ENCODE measurements at regions not wholly inside any gene's neighbourhood (a gene's known extent, or its start where the extent isn't known, plus 50 kb on each side); places are given as distances from the start of the nearest gene placed in this dataset.

DNA sequence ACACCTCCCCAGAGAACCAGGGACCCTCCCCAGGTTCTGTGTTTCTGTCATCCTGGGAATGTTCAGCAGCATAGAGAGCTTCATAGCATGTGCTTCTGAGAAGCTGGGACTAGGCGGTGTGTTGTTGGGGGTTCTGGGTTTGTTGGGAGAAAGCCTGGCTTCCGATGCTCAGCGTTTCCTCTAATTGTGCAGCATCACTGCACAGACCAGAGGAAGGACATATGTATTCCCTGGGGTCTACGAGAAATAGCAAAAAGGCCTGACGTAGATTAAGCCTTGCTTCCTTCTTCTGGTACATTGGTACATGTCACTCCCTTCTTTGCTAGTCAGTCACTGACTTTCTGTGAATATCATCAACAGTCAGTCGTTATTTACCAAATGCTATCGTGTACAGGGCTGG is 96.9 kb upstream of the SGK1 start:
- 86 to 94% methylated on average over 7 of the region's 7 CpGs for WGBS, 2 experiments (ENCODE audit: low coverage in 1 of 2, low lambda C conversion rate in 2 of 2, missing lambda C conversion rate in 2 of 2)
- Histone ChIP-seq H3K79me2 (ENCODE audit: insufficient read depth) (no peaks in the 10 kb centered on the region), H3K27me3 (replicated peaks; ENCODE audit: insufficient read depth) (no peaks in the 10 kb centered on the region), H3K9me2 (ENCODE audit: insufficient read depth) (no peaks in the 10 kb centered on the region), H3K4me1 (ENCODE audit: insufficient read depth) (peaks cover 17% of the 10 kb centered on the region), H3K4me3 (no peak overlapping the region), H3K27ac (no peak overlapping the region), H3K9ac (no peak overlapping the region), H3K9me3 (ENCODE audit: low read depth) (no peaks in the 10 kb centered on the region), H3K36me3 (ENCODE audit: low read depth) (no peaks in the 10 kb centered on the region), H3K4me2 (ENCODE audit: unreplicated experiment) (no peak overlapping the region), H3F3A (ENCODE audit: insufficient read depth) (peaks cover 8% of the 10 kb centered on the region), H2AFZ (no peak overlapping the region), H4K20me1 (ENCODE audit: insufficient read depth) (no peaks in the 10 kb centered on the region)
- TF ChIP-seq EZH2phosphoT487 (IDR thresholded peaks at IDR 0.05; ENCODE audit: insufficient read depth, low read depth) (no peak), EZH2 (IDR thresholded peaks at IDR 0.05; ENCODE audit: insufficient read depth, poor library complexity, severe bottlenecking) (no peak)
- in situ Hi-C loops (cut with MboI) = loop anchor here (10.0 kb wide), 1 partner anchor 230 kb away; no protein-coding TSS in a partner anchor
- no peak for DNase-seq

DNA sequence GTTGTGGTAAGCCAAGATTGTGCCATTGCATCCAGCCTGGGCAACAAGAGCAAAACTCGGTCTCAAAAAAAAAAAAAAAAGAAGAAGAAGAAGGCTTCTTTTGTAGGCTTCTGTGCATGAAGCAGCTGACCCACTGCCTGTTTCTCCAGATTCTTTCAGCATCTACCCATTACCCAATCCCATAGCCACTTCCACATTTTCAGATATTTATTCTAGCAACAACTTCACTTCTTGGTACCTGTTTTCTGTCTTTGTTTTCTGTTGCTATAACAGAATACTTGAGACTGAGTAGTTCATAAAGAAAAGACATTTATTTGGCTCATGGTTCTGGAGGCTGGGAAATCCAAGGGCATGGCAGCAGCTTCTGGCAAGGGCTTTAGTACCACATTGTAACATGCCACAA is 95.3 kb upstream of the SGK1 start:
- H3K27me3 ChIP-seq (replicated peaks; ENCODE audit: insufficient read depth) = no peaks in the 10 kb centered on the region
- in situ Hi-C loops (cut with MboI) = loop anchor here (10.0 kb wide), 1 partner anchor 228 kb away; no protein-coding TSS in a partner anchor
- no peak overlapping the region for H3K4me2 ChIP-seq (ENCODE audit: unreplicated experiment)
- no peaks in the 10 kb centered on the region for H3K36me3 ChIP-seq (ENCODE audit: low read depth)
- peaks cover 11% of the 10 kb centered on the region for H3K4me1 ChIP-seq (ENCODE audit: insufficient read depth)
- no peak overlapping the region for H3K9ac ChIP-seq
- no peak overlapping the region for H3K4me3 ChIP-seq
- 100% methylated on average over 1 of the region's 1 CpG; no CpG with 5 or more reads in 1 of the 2 experiments for WGBS, 2 experiments (ENCODE audit: low coverage in 1 of 2, low lambda C conversion rate in 2 of 2, missing lambda C conversion rate in 2 of 2)
- no peak overlapping the region for H2AFZ ChIP-seq
- no peaks in the 10 kb centered on the region for H3K79me2 ChIP-seq (ENCODE audit: insufficient read depth)
- TF ChIP-seq EZH2 (IDR thresholded peaks at IDR 0.05; ENCODE audit: insufficient read depth, poor library complexity, severe bottlenecking) (no peak), EZH2phosphoT487 (IDR thresholded peaks at IDR 0.05; ENCODE audit: insufficient read depth, low read depth) (no peak)
- H3K27ac ChIP-seq = no peak overlapping the region
- DNase-seq = no peak
- H3K9me3 ChIP-seq (ENCODE audit: low read depth) = no peaks in the 10 kb centered on the region
- no peaks in the 10 kb centered on the region for H3K9me2 ChIP-seq (ENCODE audit: insufficient read depth)
- peaks cover 6% of the 10 kb centered on the region for H3F3A ChIP-seq (ENCODE audit: insufficient read depth)
- H4K20me1 ChIP-seq (ENCODE audit: insufficient read depth) = no peaks in the 10 kb centered on the region

- Histone ChIP-seq H3K4me2 (ENCODE audit: unreplicated experiment) (no peak overlapping the region), H3K9me3 (ENCODE audit: low read depth) (no peaks in the 10 kb centered on the region), H3K27me3 (replicated peaks; ENCODE audit: insufficient read depth) (no peaks in the 10 kb centered on the region), H3K9ac (no peak overlapping the region), H3K27ac (no peak overlapping the region), H4K20me1 (ENCODE audit: insufficient read depth) (no peaks in the 10 kb centered on the region), H3K9me2 (ENCODE audit: insufficient read depth) (no peaks in the 10 kb centered on the region), H3K36me3 (ENCODE audit: low read depth) (no peaks in the 10 kb centered on the region), H3K79me2 (ENCODE audit: insufficient read depth) (no peaks in the 10 kb centered on the region), H3K4me1 (ENCODE audit: insufficient read depth) (no peaks in the 10 kb centered on the region), H3K4me3 (no peak overlapping the region), H2AFZ (no peak overlapping the region), H3F3A (ENCODE audit: insufficient read depth) (no peaks in the 10 kb centered on the region)
- WGBS, 2 experiments (ENCODE audit: low coverage in 1 of 2, low lambda C conversion rate in 2 of 2, missing lambda C conversion rate in 2 of 2) = 79 to 87% methylated on average over 1 of the region's 1 CpG
- in situ Hi-C loops (cut with MboI) = loop anchor here (10.0 kb wide), 1 partner anchor 226 kb away; no protein-coding TSS in a partner anchor
- no peak for TF ChIP-seq EZH2phosphoT487 (IDR thresholded peaks at IDR 0.05; ENCODE audit: insufficient read depth, low read depth)
- TF ChIP-seq EZH2 (IDR thresholded peaks at IDR 0.05; ENCODE audit: insufficient read depth, poor library complexity, severe bottlenecking) = no peak
- no peak for DNase-seq
Measured at GRCh38 chr6:134410541-134410940, 92.6 kb upstream of the SGK1 start.

DNA sequence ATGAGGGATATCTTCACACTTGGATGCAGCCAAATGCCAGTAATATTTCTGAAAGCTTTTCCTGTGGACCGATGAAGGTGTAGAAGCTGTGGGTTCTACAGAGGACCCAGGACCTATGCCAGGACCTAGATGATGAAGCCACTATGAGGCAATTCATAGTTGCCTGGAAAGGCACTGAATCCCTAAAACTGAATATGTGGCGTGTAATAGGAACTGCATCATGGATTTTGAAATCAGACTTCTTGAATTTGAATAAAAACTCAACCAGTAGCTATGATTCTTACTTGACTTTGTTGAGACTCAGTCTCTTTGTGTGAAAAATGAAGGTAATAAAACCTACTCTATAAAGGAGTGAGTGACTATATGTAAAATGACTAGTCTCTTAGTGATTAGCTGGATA is 89.9 kb upstream of the SGK1 start:
- in situ Hi-C loops (cut with MboI) = no loop called here
- H4K20me1 ChIP-seq (ENCODE audit: insufficient read depth) = no peaks in the 10 kb centered on the region
- H3K27ac ChIP-seq = no peak overlapping the region
- H3F3A ChIP-seq (ENCODE audit: insufficient read depth) = no peaks in the 10 kb centered on the region
- H3K4me3 ChIP-seq = no peak overlapping the region
- no peaks in the 10 kb centered on the region for H3K27me3 ChIP-seq (replicated peaks; ENCODE audit: insufficient read depth)
- peak; percentile 32 for DNase-seq
- no peak overlapping the region for H2AFZ ChIP-seq
- H3K9ac ChIP-seq = no peak overlapping the region
- H3K36me3 ChIP-seq (ENCODE audit: low read depth) = no peaks in the 10 kb centered on the region
- TF ChIP-seq EZH2 (IDR thresholded peaks at IDR 0.05; ENCODE audit: insufficient read depth, poor library complexity, severe bottlenecking) (no peak), EZH2phosphoT487 (IDR thresholded peaks at IDR 0.05; ENCODE audit: insufficient read depth, low read depth) (no peak)
- 82 to 83% methylated on average over 2 of the region's 2 CpGs for WGBS, 2 experiments (ENCODE audit: low coverage in 1 of 2, low lambda C conversion rate in 2 of 2, missing lambda C conversion rate in 2 of 2)
- H3K4me1 ChIP-seq (ENCODE audit: insufficient read depth) = no peaks in the 10 kb centered on the region
- H3K79me2 ChIP-seq (ENCODE audit: insufficient read depth) = no peaks in the 10 kb centered on the region
- H3K9me3 ChIP-seq (ENCODE audit: low read depth) = no peaks in the 10 kb centered on the region
- no peak overlapping the region for H3K4me2 ChIP-seq (ENCODE audit: unreplicated experiment)
- no peaks in the 10 kb centered on the region for H3K9me2 ChIP-seq (ENCODE audit: insufficient read depth)

DNA sequence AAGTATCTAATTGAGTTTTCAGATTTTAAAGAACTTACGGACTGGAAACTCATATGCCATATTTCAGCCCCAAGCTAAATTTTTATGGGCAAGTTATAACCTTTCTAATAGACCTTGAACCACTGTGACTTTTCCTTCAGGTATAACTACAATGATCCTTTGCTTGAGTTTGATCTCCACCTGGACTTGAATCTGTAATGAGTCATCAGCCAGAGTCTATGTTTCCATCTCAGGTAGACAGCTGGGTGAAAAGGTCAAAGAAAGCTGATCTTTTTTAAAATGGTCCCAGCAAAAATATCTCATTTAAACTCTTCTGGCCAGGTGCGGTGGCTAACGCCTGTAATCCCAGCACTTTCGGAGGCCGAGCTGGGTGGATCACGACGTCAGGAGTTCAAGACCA is 88.4 kb upstream of the SGK1 start:
- Histone ChIP-seq H3K4me3 (no peak overlapping the region), H3K9ac (no peak overlapping the region), H3K9me2 (ENCODE audit: insufficient read depth) (no peaks in the 10 kb centered on the region), H3K36me3 (ENCODE audit: low read depth) (no peaks in the 10 kb centered on the region), H3K4me1 (ENCODE audit: insufficient read depth) (no peaks in the 10 kb centered on the region), H3K79me2 (ENCODE audit: insufficient read depth) (no peaks in the 10 kb centered on the region), H2AFZ (no peak overlapping the region), H4K20me1 (ENCODE audit: insufficient read depth) (no peaks in the 10 kb centered on the region), H3K9me3 (ENCODE audit: low read depth) (no peaks in the 10 kb centered on the region), H3F3A (ENCODE audit: insufficient read depth) (no peaks in the 10 kb centered on the region), H3K4me2 (ENCODE audit: unreplicated experiment) (no peak overlapping the region), H3K27ac (no peak overlapping the region), H3K27me3 (replicated peaks; ENCODE audit: insufficient read depth) (no peaks in the 10 kb centered on the region)
- TF ChIP-seq EZH2 (IDR thresholded peaks at IDR 0.05; ENCODE audit: insufficient read depth, poor library complexity, severe bottlenecking) (no peak), EZH2phosphoT487 (IDR thresholded peaks at IDR 0.05; ENCODE audit: insufficient read depth, low read depth) (no peak)
- WGBS, 2 experiments (ENCODE audit: low coverage in 1 of 2, low lambda C conversion rate in 2 of 2, missing lambda C conversion rate in 2 of 2) = 91 to 92% methylated on average over 7 of the region's 7 CpGs
- no peak for DNase-seq
- in situ Hi-C loops (cut with MboI) = no loop called here
